ENCODE measurements at regions not wholly inside any gene's neighbourhood (a gene's known extent, or its start where the extent isn't known, plus 50 kb on each side); places are given as distances from the start of the nearest gene placed in this dataset.
"Not testable (repeated sequence)": the region's sequence is repeated elsewhere in the genome, so short reads cannot be mapped to it uniquely, and the experiment has no call there.

- TF ChIP-seq, protein P1, sequence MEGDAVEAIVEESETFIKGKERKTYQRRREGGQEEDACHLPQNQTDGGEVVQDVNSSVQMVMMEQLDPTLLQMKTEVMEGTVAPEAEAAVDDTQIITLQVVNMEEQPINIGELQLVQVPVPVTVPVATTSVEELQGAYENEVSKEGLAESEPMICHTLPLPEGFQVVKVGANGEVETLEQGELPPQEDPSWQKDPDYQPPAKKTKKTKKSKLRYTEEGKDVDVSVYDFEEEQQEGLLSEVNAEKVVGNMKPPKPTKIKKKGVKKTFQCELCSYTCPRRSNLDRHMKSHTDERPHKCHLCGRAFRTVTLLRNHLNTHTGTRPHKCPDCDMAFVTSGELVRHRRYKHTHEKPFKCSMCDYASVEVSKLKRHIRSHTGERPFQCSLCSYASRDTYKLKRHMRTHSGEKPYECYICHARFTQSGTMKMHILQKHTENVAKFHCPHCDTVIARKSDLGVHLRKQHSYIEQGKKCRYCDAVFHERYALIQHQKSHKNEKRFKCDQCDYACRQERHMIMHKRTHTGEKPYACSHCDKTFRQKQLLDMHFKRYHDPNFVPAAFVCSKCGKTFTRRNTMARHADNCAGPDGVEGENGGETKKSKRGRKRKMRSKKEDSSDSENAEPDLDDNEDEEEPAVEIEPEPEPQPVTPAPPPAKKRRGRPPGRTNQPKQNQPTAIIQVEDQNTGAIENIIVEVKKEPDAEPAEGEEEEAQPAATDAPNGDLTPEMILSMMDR (IDR thresholded peaks at IDR 0.05; ENCODE audit: low read depth, low read length) = no peak
- no peak for DNase-seq (ENCODE audit: extremely low read depth, low read depth)
These were observed 302.9 kb upstream of the PAPPA start for GRCh38 chr9:115850548-115851304.

DNA sequence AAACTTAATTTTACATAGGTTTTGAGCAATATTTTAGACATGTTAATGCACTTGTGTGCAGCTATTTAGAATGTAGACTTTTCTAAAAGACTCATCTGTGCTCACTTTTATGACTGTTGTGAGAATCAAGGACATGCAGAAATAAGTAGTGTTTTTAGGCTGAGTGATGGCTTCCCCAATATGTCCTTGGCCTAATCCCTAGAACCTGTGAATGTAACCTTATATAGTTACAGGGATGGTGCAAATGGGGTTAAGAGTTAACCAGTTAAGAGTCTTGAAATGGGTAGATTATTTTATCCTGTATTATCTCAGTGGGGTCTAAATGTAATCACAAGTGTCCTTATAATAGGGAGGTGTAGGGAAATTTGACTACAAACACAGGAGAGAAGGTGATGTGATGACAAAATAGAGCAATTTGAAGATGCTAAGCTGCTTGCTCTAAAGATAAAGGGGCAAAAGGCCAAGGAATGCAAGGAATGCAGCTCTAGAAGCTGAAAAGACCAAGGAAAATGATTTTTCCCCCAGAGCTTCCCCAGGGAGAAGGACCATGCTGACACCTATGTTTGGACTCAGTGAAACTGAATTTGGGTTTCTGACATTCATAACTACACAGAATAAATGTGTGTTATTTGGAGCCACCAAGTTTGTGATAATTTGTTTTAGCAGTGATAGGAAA, 298.0 kb upstream of the PAPPA start:
- TF ChIP-seq, protein P1 (IDR thresholded peaks at IDR 0.05; ENCODE audit: low read depth, low read length) = no peak
- no peak for DNase-seq (ENCODE audit: extremely low read depth, low read depth)

GRCh38 chr9:115858421-115858820, 295.2 kb upstream of the PAPPA start:
- DNase-seq (ENCODE audit: extremely low read depth, low read depth) = not testable (repeated sequence)

DNA sequence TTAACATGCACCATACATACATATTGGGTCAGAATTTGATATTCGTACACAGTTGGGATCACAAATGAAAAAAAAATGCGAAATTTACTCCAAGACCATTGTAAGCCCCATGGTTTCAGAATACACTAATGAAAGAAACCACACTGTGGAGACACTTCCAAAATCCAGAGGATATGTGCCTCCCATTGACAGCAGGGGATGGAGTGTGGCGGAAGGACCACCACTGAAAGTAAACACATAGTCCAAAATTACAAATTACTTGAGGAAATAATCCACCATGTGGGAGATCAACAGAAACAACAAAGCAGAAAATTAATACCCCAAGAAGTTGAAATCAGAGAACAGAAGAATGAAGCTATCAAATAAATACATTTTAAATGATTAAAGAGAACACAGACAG, 291.6 kb upstream of the PAPPA start:
- TF ChIP-seq, protein P1 (IDR thresholded peaks at IDR 0.05; ENCODE audit: low read depth, low read length) = no peak
- DNase-seq (ENCODE audit: extremely low read depth, low read depth) = no peak

- TF ChIP-seq, protein P1 (IDR thresholded peaks at IDR 0.05; ENCODE audit: low read depth, low read length) = no peak
- DNase-seq (ENCODE audit: extremely low read depth, low read depth) = no peak
These were observed 289.0 kb upstream of the PAPPA start for GRCh38 chr9:115864581-115864980.

GRCh38 chr9:115867326-115867725, 286.3 kb upstream of the PAPPA start:
- TF ChIP-seq, protein P1 (IDR thresholded peaks at IDR 0.05; ENCODE audit: low read depth, low read length) = no peak
- no peak for DNase-seq (ENCODE audit: extremely low read depth, low read depth)

- DNase-seq (ENCODE audit: extremely low read depth, low read depth) = no peak
- TF ChIP-seq, protein P1 (IDR thresholded peaks at IDR 0.05; ENCODE audit: low read depth, low read length) = no peak
These were observed 275.6 kb upstream of the PAPPA start for GRCh38 chr9:115877852-115878438.

Measured in AG09319 (cell line).